Testis (tissue), 2 donors: ENCODE measurements at regions not wholly inside any gene's neighbourhood (a gene's known extent, or its start where the extent isn't known, plus 50 kb on each side); places are given as distances from the start of the nearest gene placed in this dataset.

Experiments used
- DNase-seq: peaks from one replicate; pipeline ENCODE4 v3.0.0-alpha.2; 2019
- H3K27ac ChIP-seq, 2 donors: fragments of 200-600 bp; sonication (generic); one replicate each; pipeline ENCODE4 v1.5.1; 2019
- H3K27me3 ChIP-seq: fragments of 200-600 bp; sonication (generic); one replicate; pipeline ENCODE4 v1.5.1; 2019
- H3K36me3 ChIP-seq: fragments of 200-600 bp; sonication (generic); one replicate; pipeline ENCODE4 v1.5.1; 2017; ENCODE audit warnings: low read depth; ENCODE audit errors: missing control alignments
- H3K4me1 ChIP-seq: fragments of 200-600 bp; sonication (generic); one replicate; pipeline ENCODE4 v1.5.1; 2019
- H3K4me3 ChIP-seq, 2 donors: fragments of 200-600 bp; sonication (generic); one replicate each; pipeline ENCODE4 v1.5.1; 2017 to 2019
- H3K9me3 ChIP-seq: fragments of 200-600 bp; sonication (generic); one replicate; pipeline ENCODE4 v1.5.1; 2017
- POLR2A ChIP-seq: fragments of 450-650 bp; IDR thresholded peaks from one replicate; pipeline ENCODE4 v1.6.1; 2017; ENCODE audit warnings: antibody characterized with exemption, mild to moderate bottlenecking, moderate library complexity
- WGBS, 2 donors: methylation state at CpG; one replicate each; pipeline ENCODE4 v1.1.5; 2018; 5-methylcytosine and 5-hydroxymethylcytosine counted together
- intact Hi-C: fragments of 100-400 bp; cut with DNase I; formaldehyde crosslinking; loops from one replicate; pipeline ENCODE4 v1.15.1; 2023; ENCODE audit warnings: low total_unique reads
- TF ChIP-seq, protein P1 (sequence below), 3 experiments: fragments of 450-650 bp in 2 of 3; fragments of 200-600 bp in 1 of 3; sonication (generic) in 1 of 3; IDR thresholded peaks; one replicate each; pipeline ENCODE4 v1.5.1; 2016 to 2019; ENCODE audit warnings: antibody characterized with exemption in 3 of 3, mild to moderate bottlenecking in 2 of 3, moderate library complexity in 1 of 3

- no peak for DNase-seq
- no peaks in the 10 kb centered on the region for H3K4me1 ChIP-seq
- H3K36me3 ChIP-seq: no peaks in the 10 kb centered on the region
- H3K27ac ChIP-seq: no peak overlapping the region
- intact Hi-C loops: no loop called here
- 87 to 88% methylated on average over 3 of the region's 3 CpGs for WGBS, 2 donors
- H3K27me3 ChIP-seq: no peaks in the 10 kb centered on the region
- no peak overlapping the region for H3K4me3 ChIP-seq
- H3K9me3 ChIP-seq: no peaks in the 10 kb centered on the region
- TF ChIP-seq, protein P1, sequence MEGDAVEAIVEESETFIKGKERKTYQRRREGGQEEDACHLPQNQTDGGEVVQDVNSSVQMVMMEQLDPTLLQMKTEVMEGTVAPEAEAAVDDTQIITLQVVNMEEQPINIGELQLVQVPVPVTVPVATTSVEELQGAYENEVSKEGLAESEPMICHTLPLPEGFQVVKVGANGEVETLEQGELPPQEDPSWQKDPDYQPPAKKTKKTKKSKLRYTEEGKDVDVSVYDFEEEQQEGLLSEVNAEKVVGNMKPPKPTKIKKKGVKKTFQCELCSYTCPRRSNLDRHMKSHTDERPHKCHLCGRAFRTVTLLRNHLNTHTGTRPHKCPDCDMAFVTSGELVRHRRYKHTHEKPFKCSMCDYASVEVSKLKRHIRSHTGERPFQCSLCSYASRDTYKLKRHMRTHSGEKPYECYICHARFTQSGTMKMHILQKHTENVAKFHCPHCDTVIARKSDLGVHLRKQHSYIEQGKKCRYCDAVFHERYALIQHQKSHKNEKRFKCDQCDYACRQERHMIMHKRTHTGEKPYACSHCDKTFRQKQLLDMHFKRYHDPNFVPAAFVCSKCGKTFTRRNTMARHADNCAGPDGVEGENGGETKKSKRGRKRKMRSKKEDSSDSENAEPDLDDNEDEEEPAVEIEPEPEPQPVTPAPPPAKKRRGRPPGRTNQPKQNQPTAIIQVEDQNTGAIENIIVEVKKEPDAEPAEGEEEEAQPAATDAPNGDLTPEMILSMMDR (IDR thresholded peaks at IDR 0.05): no peak
- no peak for TF ChIP-seq POLR2A
These were observed 722.0 kb downstream of the NR2F2 start for GRCh38 chr15:97052513-97052912.

DNA sequence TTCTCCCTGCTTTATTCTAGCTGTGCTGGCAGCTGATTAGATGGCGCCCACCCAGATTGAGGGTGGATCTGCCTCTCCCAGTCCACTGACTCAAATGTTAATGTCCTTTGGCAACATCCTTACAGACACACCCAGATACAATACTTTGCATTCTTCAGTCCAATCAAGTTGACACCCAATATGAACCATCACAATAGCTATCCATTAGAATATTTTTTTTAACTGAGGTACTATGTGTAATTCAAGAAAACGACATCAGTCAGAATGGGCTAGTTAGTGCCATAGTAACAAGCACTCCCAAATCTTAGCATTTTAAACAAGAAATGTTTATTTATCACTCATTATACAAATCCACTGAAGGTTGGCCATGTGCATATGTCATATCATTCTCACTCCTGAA is 723.1 kb downstream of the NR2F2 start:
- Histone ChIP-seq H3K4me1 (no peaks in the 10 kb centered on the region), H3K36me3 (no peaks in the 10 kb centered on the region), H3K27me3 (no peaks in the 10 kb centered on the region), H3K9me3 (no peaks in the 10 kb centered on the region), H3K27ac (no peak overlapping the region), H3K4me3 (no peak overlapping the region)
- 46 to 94% methylated on average over 2 of the region's 2 CpGs for WGBS, 2 donors
- intact Hi-C loops: no loop called here
- DNase-seq: no peak
- no peak for TF ChIP-seq POLR2A
- TF ChIP-seq, protein P1 (IDR thresholded peaks at IDR 0.05): no peak

GRCh38 chr15:97057503-97057902 is 727.0 kb downstream of the NR2F2 start:
- H3K36me3 ChIP-seq: no peaks in the 10 kb centered on the region
- WGBS, 2 donors: 90 to 94% methylated on average over 6 of the region's 6 CpGs

DNA sequence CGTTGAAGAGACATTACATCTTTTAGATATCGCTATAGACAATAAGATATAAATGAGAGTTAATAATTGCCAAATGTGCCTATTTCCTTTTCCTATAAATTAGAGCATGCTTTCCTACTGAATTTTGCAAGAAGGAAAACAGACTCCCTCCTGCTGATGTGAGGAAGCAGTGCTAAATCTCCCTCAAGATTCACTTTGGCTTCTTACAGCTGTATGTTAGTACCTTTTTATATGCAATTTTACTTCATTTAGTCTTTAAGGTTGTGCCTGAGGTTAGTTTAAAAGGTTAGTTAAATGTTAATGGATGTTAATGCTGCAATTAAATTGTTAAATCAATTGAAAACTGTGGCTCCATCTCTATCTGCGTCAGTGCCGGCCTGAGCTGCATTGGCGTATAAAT is 728.8 kb downstream of the NR2F2 start:
- no peak for TF ChIP-seq POLR2A
- TF ChIP-seq, protein P1 (IDR thresholded peaks at IDR 0.05): no peak
- intact Hi-C loops: no loop called here
- no peak overlapping the region for H3K27ac ChIP-seq
- no peaks in the 10 kb centered on the region for H3K27me3 ChIP-seq
- no peaks in the 10 kb centered on the region for H3K4me1 ChIP-seq
- no peak overlapping the region for H3K4me3 ChIP-seq
- WGBS, 2 donors: 57 to 65% methylated on average over 5 of the region's 5 CpGs
- no peaks in the 10 kb centered on the region for H3K36me3 ChIP-seq
- H3K9me3 ChIP-seq: no peaks in the 10 kb centered on the region
- DNase-seq: no peak

More at GRCh38 chr15:97057503-97057902, 727.0 kb downstream of the NR2F2 start:
- intact Hi-C loops: no loop called here
- TF ChIP-seq POLR2A: no peak
- TF ChIP-seq, protein P1 (IDR thresholded peaks at IDR 0.05): no peak
- Histone ChIP-seq H3K27ac (no peak overlapping the region), H3K4me1 (no peaks in the 10 kb centered on the region), H3K9me3 (no peaks in the 10 kb centered on the region), H3K27me3 (no peaks in the 10 kb centered on the region), H3K4me3 (no peak overlapping the region)
- DNase-seq: no peak

GRCh38 chr15:97061392-97061791 is 730.9 kb downstream of the NR2F2 start:
- Histone ChIP-seq H3K36me3 (no peaks in the 10 kb centered on the region), H3K4me3 (no peak overlapping the region), H3K9me3 (no peaks in the 10 kb centered on the region), H3K4me1 (no peaks in the 10 kb centered on the region), H3K27ac (no peak overlapping the region), H3K27me3 (no peaks in the 10 kb centered on the region)
- 44 to 71% methylated on average over 2 of the region's 2 CpGs for WGBS, 2 donors
- no peak for TF ChIP-seq POLR2A
- intact Hi-C loops: no loop called here
- no peak for DNase-seq
